PC-3 (cell line): ENCODE measurements at regions not wholly inside any gene's neighbourhood (a gene's known extent, or its start where the extent isn't known, plus 50 kb on each side); places are given as distances from the start of the nearest gene placed in this dataset.

Source experiments
- EZH2 ChIP-seq: fragments of 300-600 bp; sonication (generic); IDR thresholded peaks from one replicate; pipeline ENCODE4 v1.6.1; 2017; ENCODE audit warnings: antibody characterized with exemption, mild to moderate bottlenecking, low read length; ENCODE audit not compliant: unreplicated experiment
- EZH2phosphoT487 ChIP-seq: fragments of 300-600 bp; sonication (generic); IDR thresholded peaks from 2 replicates; pipeline ENCODE4 v1.6.1; 2018; ENCODE audit warnings: mild to moderate bottlenecking, antibody characterized with exemption, low read length, borderline replicate concordance
- TF ChIP-seq, protein P1 (sequence below): fragments of 300-600 bp; sonication (generic); conservative IDR thresholded peaks from 2 replicates; pipeline ENCODE4 v1.5.1; 2017; ENCODE audit warnings: antibody characterized with exemption, low read depth, mild to moderate bottlenecking, low read length

DNA sequence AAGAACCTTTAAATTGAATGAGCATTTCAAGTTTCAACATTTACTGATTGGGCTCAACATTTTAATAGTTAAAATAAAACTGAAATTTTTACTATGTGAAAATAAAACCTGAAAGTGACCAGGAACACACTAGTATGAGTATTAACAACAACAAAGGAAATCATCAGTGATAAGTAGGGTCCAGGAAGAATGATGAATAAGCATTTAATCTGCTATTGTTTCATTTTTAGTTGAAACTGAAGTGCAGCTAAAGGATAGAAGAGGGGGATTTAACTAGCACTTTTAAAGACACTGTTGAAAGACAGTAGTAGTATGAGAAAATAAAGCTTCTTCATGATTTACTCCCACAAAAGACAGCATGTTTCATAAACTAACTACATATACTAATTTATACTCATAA lies 250.9 kb upstream of the IPO5 start:
- TF ChIP-seq, protein P1, sequence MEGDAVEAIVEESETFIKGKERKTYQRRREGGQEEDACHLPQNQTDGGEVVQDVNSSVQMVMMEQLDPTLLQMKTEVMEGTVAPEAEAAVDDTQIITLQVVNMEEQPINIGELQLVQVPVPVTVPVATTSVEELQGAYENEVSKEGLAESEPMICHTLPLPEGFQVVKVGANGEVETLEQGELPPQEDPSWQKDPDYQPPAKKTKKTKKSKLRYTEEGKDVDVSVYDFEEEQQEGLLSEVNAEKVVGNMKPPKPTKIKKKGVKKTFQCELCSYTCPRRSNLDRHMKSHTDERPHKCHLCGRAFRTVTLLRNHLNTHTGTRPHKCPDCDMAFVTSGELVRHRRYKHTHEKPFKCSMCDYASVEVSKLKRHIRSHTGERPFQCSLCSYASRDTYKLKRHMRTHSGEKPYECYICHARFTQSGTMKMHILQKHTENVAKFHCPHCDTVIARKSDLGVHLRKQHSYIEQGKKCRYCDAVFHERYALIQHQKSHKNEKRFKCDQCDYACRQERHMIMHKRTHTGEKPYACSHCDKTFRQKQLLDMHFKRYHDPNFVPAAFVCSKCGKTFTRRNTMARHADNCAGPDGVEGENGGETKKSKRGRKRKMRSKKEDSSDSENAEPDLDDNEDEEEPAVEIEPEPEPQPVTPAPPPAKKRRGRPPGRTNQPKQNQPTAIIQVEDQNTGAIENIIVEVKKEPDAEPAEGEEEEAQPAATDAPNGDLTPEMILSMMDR = no peak
- TF ChIP-seq EZH2 (no peak), EZH2phosphoT487 (no peak)
